Upper lobe of left lung (tissue), 4 donors: ENCODE measurements at regions not wholly inside any gene's neighbourhood (a gene's known extent, or its start where the extent isn't known, plus 50 kb on each side); places are given as distances from the start of the nearest gene placed in this dataset.

Experiments used
- CTCF ChIP-seq, 6 experiments: fragments of 450-650 bp in 4 of 6; fragments of 200-600 bp in 2 of 6; sonication (generic) in 2 of 6; IDR thresholded peaks; one replicate each; pipeline ENCODE4 v1.5.1; 2016 to 2019; ENCODE audit warnings: antibody characterized with exemption in 6 of 6
- POLR2A ChIP-seq, 4 donors: fragments of 450-650 bp; IDR thresholded peaks; one replicate each; pipeline ENCODE4 v1.5.1; 2016 to 2017; ENCODE audit warnings: antibody characterized with exemption in 4 of 4, mild to moderate bottlenecking in 2 of 4

- TF ChIP-seq CTCF (IDR thresholded peaks at IDR 0.05), result no peak
- TF ChIP-seq POLR2A (IDR thresholded peaks at IDR 0.05), result no peak
Measured at GRCh38 chr2:167869200-167869599, 378.2 kb downstream of the STK39 start.
